NB4 (cell line): ENCODE measurements at regions not wholly inside any gene's neighbourhood (a gene's known extent, or its start where the extent isn't known, plus 50 kb on each side); places are given as distances from the start of the nearest gene placed in this dataset.

Source experiments
- DNase-seq: peaks from one replicate; pipeline ENCODE4 v3.0.0; 2010; ENCODE audit warnings: low read depth
- H3K4me3 ChIP-seq: one replicate; pipeline ENCODE4 v1.5.1; 2011; ENCODE audit warnings: mild to moderate bottlenecking, low read depth, low read length, moderate library complexity
- CTCF ChIP-seq: IDR thresholded peaks from one replicate; pipeline ENCODE4 v1.5.1; 2012; ENCODE audit warnings: low read depth, low read length
- MAX ChIP-seq: IDR thresholded peaks from 2 replicates; pipeline ENCODE4 v1.6.1; 2011; ENCODE audit warnings: low read depth, low read length
- MYC ChIP-seq: IDR thresholded peaks from 2 replicates; pipeline ENCODE4 v1.6.1; 2011; ENCODE audit warnings: low read depth, low read length
- POLR2A ChIP-seq: IDR thresholded peaks from 2 replicates; pipeline ENCODE4 v1.6.1; 2011; ENCODE audit warnings: mild to moderate bottlenecking; ENCODE audit not compliant: insufficient read length; ENCODE audit errors: extremely low read depth

GRCh38 chrX:120741452-120741851 lies 111.6 kb upstream of the C1GALT1C1 start:
- no peak for DNase-seq
- no peak overlapping the region for H3K4me3 ChIP-seq
- TF ChIP-seq MAX (no peak), CTCF (no peak), POLR2A (no peak)

GRCh38 chrX:120740072-120740471 lies 110.2 kb upstream of the C1GALT1C1 start:
- TF ChIP-seq POLR2A (no peak), CTCF (no peak), MYC (no peak)
- DNase-seq: no peak
- no peak overlapping the region for H3K4me3 ChIP-seq

- H3K4me3 ChIP-seq: no peak overlapping the region
- DNase-seq: no peak
- no peak for TF ChIP-seq POLR2A
- TF ChIP-seq CTCF: no peak
- TF ChIP-seq MAX: no peak
- TF ChIP-seq MYC: no peak
Observed at GRCh38 chrX:120739300-120739699, 109.4 kb upstream of the C1GALT1C1 start.

GRCh38 chrX:120736989-120737388 lies 107.1 kb upstream of the C1GALT1C1 start:
- DNase-seq: no peak
- no peak overlapping the region for H3K4me3 ChIP-seq
- TF ChIP-seq POLR2A (no peak), MYC (no peak)

- TF ChIP-seq CTCF: no peak
- no peak for DNase-seq
Observed at GRCh38 chrX:120735966-120736365, 106.1 kb upstream of the C1GALT1C1 start.

GRCh38 chrX:120732879-120733278 lies 103.0 kb upstream of the C1GALT1C1 start:
- TF ChIP-seq POLR2A: no peak
- no peak for TF ChIP-seq CTCF
- TF ChIP-seq MAX: no peak
- no peak for TF ChIP-seq MYC
- H3K4me3 ChIP-seq: no peak overlapping the region
- DNase-seq: no peak

More at GRCh38 chrX:120735966-120736365, 106.1 kb upstream of the C1GALT1C1 start:
- H3K4me3 ChIP-seq: no peak overlapping the region

GRCh38 chrX:120732461-120732860 lies 102.6 kb upstream of the C1GALT1C1 start:
- no peak overlapping the region for H3K4me3 ChIP-seq
- TF ChIP-seq POLR2A (no peak), CTCF (no peak), MYC (no peak), MAX (no peak)
- DNase-seq: no peak
